KMS-11 (cell line): ENCODE measurements at regions not wholly inside any gene's neighbourhood (a gene's known extent, or its start where the extent isn't known, plus 50 kb on each side); places are given as distances from the start of the nearest gene placed in this dataset.

Source experiments
- H2AFZ ChIP-seq: fragments of 200-600 bp; sonication (generic); 2 replicates; pipeline ENCODE4 v1.6.1; 2016; ENCODE audit warnings: antibody characterized with exemption, mixed run types, low read depth
- H3K27ac ChIP-seq: fragments of 200-600 bp; sonication (generic); 2 replicates; pipeline ENCODE4 v1.6.1; 2016; ENCODE audit warnings: mild to moderate bottlenecking, mixed run types
- H3K27me3 ChIP-seq: fragments of 200-600 bp; sonication (generic); 2 replicates; pipeline ENCODE4 v1.6.1; 2017; ENCODE audit warnings: mild to moderate bottlenecking, low read depth, mixed run types, moderate library complexity; ENCODE audit not compliant: insufficient read depth
- H3K36me3 ChIP-seq: fragments of 200-600 bp; sonication (generic); 2 replicates; pipeline ENCODE4 v1.6.1; 2017; ENCODE audit warnings: mild to moderate bottlenecking, mixed run types; ENCODE audit not compliant: insufficient read depth
- H3K4me1 ChIP-seq: fragments of 200-600 bp; sonication (generic); 2 replicates; pipeline ENCODE4 v1.6.1; 2016; ENCODE audit warnings: mild to moderate bottlenecking, low read depth, mixed run types; ENCODE audit not compliant: poor library complexity, severe bottlenecking
- H3K4me2 ChIP-seq: fragments of 200-600 bp; sonication (generic); 2 replicates; pipeline ENCODE4 v1.7.0; 2016; ENCODE audit warnings: mild to moderate bottlenecking, mixed run types
- H3K4me3 ChIP-seq: fragments of 200-600 bp; sonication (generic); IDR thresholded peaks from 2 replicates; pipeline ENCODE4 v1.6.1; 2017; ENCODE audit warnings: low read depth, low read length, mixed read lengths; ENCODE audit not compliant: insufficient read depth
- H3K79me2 ChIP-seq: fragments of 200-600 bp; sonication (generic); 2 replicates; pipeline ENCODE4 v1.6.1; 2016; ENCODE audit warnings: low read depth, mixed run types; ENCODE audit not compliant: insufficient read depth
- H3K9ac ChIP-seq: fragments of 200-600 bp; sonication (generic); 2 replicates; pipeline ENCODE4 v1.6.1; 2016; ENCODE audit warnings: mild to moderate bottlenecking, mixed run types
- H4K20me1 ChIP-seq: fragments of 200-600 bp; sonication (generic); 2 replicates; pipeline ENCODE4 v1.6.1; 2016; ENCODE audit warnings: mild to moderate bottlenecking, mixed run types; ENCODE audit not compliant: insufficient read depth
- TF ChIP-seq, protein P1 (sequence below): fragments of 200-600 bp; sonication (generic); conservative IDR thresholded peaks from 2 replicates; pipeline ENCODE4 v1.6.1; 2017; ENCODE audit warnings: low read depth, mild to moderate bottlenecking, antibody characterized with exemption, low read length, moderate library complexity, mixed read lengths

GRCh38 chr17:33680472-33680871, 387.4 kb upstream of the ASIC2 start:
- no peak overlapping the region for H3K27ac ChIP-seq
- H3K9ac ChIP-seq, result no peak overlapping the region
- H3K4me3 ChIP-seq, result no peak overlapping the region
- H2AFZ ChIP-seq, result no peak overlapping the region
- H3K36me3 ChIP-seq, result no peaks in the 10 kb centered on the region
- H3K4me2 ChIP-seq, result no peak overlapping the region
- no peaks in the 10 kb centered on the region for H3K4me1 ChIP-seq
- no peaks in the 10 kb centered on the region for H3K79me2 ChIP-seq
- no peaks in the 10 kb centered on the region for H3K27me3 ChIP-seq
- TF ChIP-seq, protein P1, sequence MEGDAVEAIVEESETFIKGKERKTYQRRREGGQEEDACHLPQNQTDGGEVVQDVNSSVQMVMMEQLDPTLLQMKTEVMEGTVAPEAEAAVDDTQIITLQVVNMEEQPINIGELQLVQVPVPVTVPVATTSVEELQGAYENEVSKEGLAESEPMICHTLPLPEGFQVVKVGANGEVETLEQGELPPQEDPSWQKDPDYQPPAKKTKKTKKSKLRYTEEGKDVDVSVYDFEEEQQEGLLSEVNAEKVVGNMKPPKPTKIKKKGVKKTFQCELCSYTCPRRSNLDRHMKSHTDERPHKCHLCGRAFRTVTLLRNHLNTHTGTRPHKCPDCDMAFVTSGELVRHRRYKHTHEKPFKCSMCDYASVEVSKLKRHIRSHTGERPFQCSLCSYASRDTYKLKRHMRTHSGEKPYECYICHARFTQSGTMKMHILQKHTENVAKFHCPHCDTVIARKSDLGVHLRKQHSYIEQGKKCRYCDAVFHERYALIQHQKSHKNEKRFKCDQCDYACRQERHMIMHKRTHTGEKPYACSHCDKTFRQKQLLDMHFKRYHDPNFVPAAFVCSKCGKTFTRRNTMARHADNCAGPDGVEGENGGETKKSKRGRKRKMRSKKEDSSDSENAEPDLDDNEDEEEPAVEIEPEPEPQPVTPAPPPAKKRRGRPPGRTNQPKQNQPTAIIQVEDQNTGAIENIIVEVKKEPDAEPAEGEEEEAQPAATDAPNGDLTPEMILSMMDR, result no peak
- H4K20me1 ChIP-seq, result no peaks in the 10 kb centered on the region

DNA sequence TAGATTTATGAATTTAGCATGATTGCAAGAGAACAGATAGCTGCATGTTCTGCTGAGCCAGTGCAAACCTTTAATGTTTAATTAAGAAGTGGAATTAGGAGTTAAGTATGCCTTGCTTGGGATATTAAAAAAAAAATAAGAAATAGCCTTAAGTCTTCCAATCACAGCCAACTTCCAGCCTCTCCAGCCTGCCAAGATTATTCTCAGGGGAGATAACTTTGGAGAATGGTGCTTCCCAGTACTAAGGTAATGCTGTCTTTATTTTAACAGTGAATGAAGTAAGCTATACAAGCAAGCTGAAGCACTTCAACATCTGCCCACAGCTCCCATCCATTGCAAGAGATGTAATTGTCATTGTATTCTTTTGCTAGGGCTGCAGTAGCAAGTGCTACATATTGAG, 389.5 kb upstream of the ASIC2 start:
- H3K27me3 ChIP-seq, result no peaks in the 10 kb centered on the region
- H3K4me3 ChIP-seq, result no peak overlapping the region
- H2AFZ ChIP-seq, result no peak overlapping the region
- TF ChIP-seq, protein P1, result no peak
- H3K4me1 ChIP-seq, result no peaks in the 10 kb centered on the region
- no peak overlapping the region for H3K27ac ChIP-seq
- no peak overlapping the region for H3K4me2 ChIP-seq
- H4K20me1 ChIP-seq, result no peaks in the 10 kb centered on the region
- H3K9ac ChIP-seq, result no peak overlapping the region
- no peaks in the 10 kb centered on the region for H3K79me2 ChIP-seq
- H3K36me3 ChIP-seq, result no peaks in the 10 kb centered on the region

DNA sequence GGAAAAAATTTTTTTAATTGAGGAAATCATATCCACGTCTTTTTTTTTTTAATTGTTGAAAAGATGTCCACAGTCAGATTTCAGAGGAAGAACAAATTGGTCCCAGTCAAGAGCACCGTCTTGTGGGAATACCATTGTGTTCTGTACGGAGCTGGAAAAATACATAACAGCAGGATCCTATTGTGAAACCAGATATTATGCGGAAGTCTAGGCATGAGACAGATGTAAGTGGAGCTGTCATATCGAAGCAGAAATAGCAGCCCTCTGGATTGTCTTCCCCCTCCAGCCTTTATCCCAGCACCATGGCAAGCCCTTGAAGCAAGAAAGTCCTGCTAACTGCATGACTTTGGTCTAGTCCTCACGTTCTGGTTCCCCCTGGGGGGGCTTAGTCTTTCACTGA, 391.6 kb upstream of the ASIC2 start:
- no peaks in the 10 kb centered on the region for H3K27me3 ChIP-seq

DNA sequence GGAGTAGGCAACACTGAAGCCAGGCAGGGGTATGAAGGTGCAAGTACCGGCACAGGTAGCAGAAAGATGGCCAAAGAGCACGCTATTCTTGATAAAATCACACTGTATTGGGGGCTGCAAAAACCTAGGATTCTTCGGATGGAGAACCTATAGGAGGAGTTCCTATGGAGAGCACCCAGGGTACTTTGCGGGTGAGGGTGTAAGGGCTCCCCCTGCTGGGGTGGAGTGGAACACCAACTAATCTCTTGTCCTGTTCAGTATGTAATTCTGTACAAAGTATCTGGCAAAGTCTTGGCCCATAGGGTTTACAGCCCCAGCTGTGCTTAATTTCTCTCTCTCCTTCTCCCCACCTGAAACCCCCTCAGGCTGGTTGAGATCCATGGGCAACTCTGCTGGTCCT, 393.1 kb upstream of the ASIC2 start:
- H3K79me2 ChIP-seq, result no peaks in the 10 kb centered on the region
- TF ChIP-seq, protein P1, result peak; percentile 64
- H3K4me3 ChIP-seq, result no peak overlapping the region
- no peak overlapping the region for H3K4me2 ChIP-seq
- H3K36me3 ChIP-seq, result no peaks in the 10 kb centered on the region
- no peaks in the 10 kb centered on the region for H4K20me1 ChIP-seq
- H3K9ac ChIP-seq, result no peak overlapping the region
- no peak overlapping the region for H3K27ac ChIP-seq
- no peaks in the 10 kb centered on the region for H3K4me1 ChIP-seq
- H3K27me3 ChIP-seq, result no peaks in the 10 kb centered on the region
- no peak overlapping the region for H2AFZ ChIP-seq

More for the DNA sequence above, 391.6 kb upstream of the ASIC2 start:
- no peak overlapping the region for H2AFZ ChIP-seq
- no peaks in the 10 kb centered on the region for H3K4me1 ChIP-seq
- no peaks in the 10 kb centered on the region for H3K36me3 ChIP-seq
- H3K79me2 ChIP-seq, result no peaks in the 10 kb centered on the region
- H3K4me2 ChIP-seq, result no peak overlapping the region
- no peak overlapping the region for H3K9ac ChIP-seq
- TF ChIP-seq, protein P1, result no peak
- no peak overlapping the region for H3K27ac ChIP-seq
- no peaks in the 10 kb centered on the region for H4K20me1 ChIP-seq
- no peak overlapping the region for H3K4me3 ChIP-seq
